HEK293T (cell line): ENCODE measurements at regions not wholly inside any gene's neighbourhood (a gene's known extent, or its start where the extent isn't known, plus 50 kb on each side); places are given as distances from the start of the nearest gene placed in this dataset.

Experiments used
- CTCF ChIA-PET: fragments of 350-600 bp; formaldehyde crosslinking; extraction: SDS; loops from one replicate; lab custom pipeline; 2021; ENCODE audit warnings: antibody characterized with exemption, inconsistent platforms; lab: Yijun Ruan, JAX
- POLR2A ChIA-PET: fragments of 350-600 bp; formaldehyde crosslinking; extraction: SDS; loops from one replicate; lab custom pipeline; 2020; ENCODE audit warnings: antibody characterized with exemption, inconsistent platforms; lab: Yijun Ruan, JAX
- DNase-seq: peaks from one replicate; pipeline ENCODE4 v3.0.0; 2012; ENCODE audit warnings: mixed read lengths; ENCODE audit errors: extremely low spot score
- ARNT ChIP-seq: fragments of 450-650 bp; IDR thresholded peaks from 2 replicates; pipeline ENCODE4 v1.6.1; 2017; ENCODE audit warnings: mild to moderate bottlenecking
- BHLHE40 ChIP-seq: fragments of 450-650 bp; IDR thresholded peaks from 2 replicates; pipeline ENCODE4 v1.6.1; 2016; ENCODE audit warnings: mild to moderate bottlenecking, moderate library complexity, borderline replicate concordance
- CTBP1 ChIP-seq: fragments of 450-650 bp; IDR thresholded peaks from 2 replicates; pipeline ENCODE4 v1.6.1; 2016; ENCODE audit warnings: borderline replicate concordance
- ELF4 ChIP-seq: fragments of 450-650 bp; IDR thresholded peaks from 2 replicates; pipeline ENCODE4 v1.6.1; 2017; ENCODE audit warnings: antibody characterized with exemption
- FOXA1 ChIP-seq: fragments of 450-650 bp; IDR thresholded peaks from 2 replicates; pipeline ENCODE4 v1.6.1; 2016; ENCODE audit warnings: mild to moderate bottlenecking
- FOXK2 ChIP-seq: fragments of 450-650 bp; IDR thresholded peaks from 2 replicates; pipeline ENCODE4 v1.6.1; 2016; ENCODE audit warnings: mild to moderate bottlenecking
- FOXM1 ChIP-seq: fragments of 450-650 bp; IDR thresholded peaks from 2 replicates; pipeline ENCODE4 v1.6.1; 2017; ENCODE audit warnings: mild to moderate bottlenecking, borderline replicate concordance
- HDGF ChIP-seq: fragments of 450-650 bp; IDR thresholded peaks from 2 replicates; pipeline ENCODE4 v1.6.1; 2017; ENCODE audit warnings: antibody characterized with exemption, borderline replicate concordance
- L3MBTL2 ChIP-seq: fragments of 450-650 bp; conservative IDR thresholded peaks from 2 replicates; pipeline ENCODE4 v1.6.1; 2016; ENCODE audit warnings: mild to moderate bottlenecking
- LEF1 ChIP-seq: fragments of 450-650 bp; IDR thresholded peaks from 2 replicates; pipeline ENCODE4 v1.6.1; 2017; ENCODE audit warnings: mild to moderate bottlenecking, borderline replicate concordance
- NFRKB ChIP-seq: fragments of 450-650 bp; IDR thresholded peaks from 2 replicates; pipeline ENCODE4 v1.6.1; 2016; ENCODE audit warnings: mild to moderate bottlenecking, moderate library complexity
- SP1 ChIP-seq: fragments of 450-650 bp; IDR thresholded peaks from 2 replicates; pipeline ENCODE4 v1.6.1; 2017
- SUZ12 ChIP-seq: fragments of 450-650 bp; IDR thresholded peaks from 2 replicates; pipeline ENCODE4 v1.6.1; 2016; ENCODE audit warnings: mild to moderate bottlenecking
- TARDBP ChIP-seq: fragments of 450-650 bp; IDR thresholded peaks from 2 replicates; pipeline ENCODE4 v1.6.1; 2016
- ZNF384 ChIP-seq: fragments of 450-650 bp; IDR thresholded peaks from 2 replicates; pipeline ENCODE4 v1.6.1; 2016
- TF ChIP-seq, protein P1 (sequence below): fragments of 450-650 bp; IDR thresholded peaks from 2 replicates; pipeline ENCODE4 v1.6.1; 2016

DNA sequence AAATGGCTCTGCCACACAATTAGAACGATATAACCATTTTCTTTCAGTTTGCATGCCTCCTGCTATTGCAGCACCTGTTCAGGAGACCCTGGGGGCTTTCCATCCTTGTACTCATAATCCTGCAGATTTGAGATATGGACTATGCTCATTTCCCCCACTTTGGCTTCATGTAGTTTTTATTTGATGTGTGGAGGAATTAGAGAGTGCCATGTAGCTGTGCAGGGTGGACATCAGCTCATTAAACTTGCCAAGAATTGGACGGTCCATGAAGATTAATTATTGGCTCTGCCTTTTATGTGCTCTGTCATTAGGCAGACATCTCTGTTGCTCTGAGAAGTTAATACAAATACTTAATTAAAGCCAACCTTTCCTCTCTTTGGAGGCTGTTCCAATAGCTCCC, 66.2 kb upstream of the CD83 start:
- DNase-seq, result no peak
- ChIA-PET POLR2A (no interaction called here), CTCF (interaction anchor here (1.0 kb wide), 2 partner anchors 10 to 16 kb away, joined by 3 to 6 read pairs; no protein-coding TSS in a partner anchor)
- no peak for TF ChIP-seq SUZ12
- TF ChIP-seq ARNT, result no peak
- TF ChIP-seq ELF4, result no peak
- no peak for TF ChIP-seq L3MBTL2
- no peak for TF ChIP-seq FOXK2
- TF ChIP-seq CTBP1, result no peak
- no peak for TF ChIP-seq NFRKB
- no peak for TF ChIP-seq SP1
- no peak for TF ChIP-seq FOXM1
- no peak for TF ChIP-seq ZNF384
- TF ChIP-seq FOXA1, result no peak
- no peak for TF ChIP-seq HDGF
- no peak for TF ChIP-seq TARDBP
- no peak for TF ChIP-seq LEF1
- TF ChIP-seq, protein P1, sequence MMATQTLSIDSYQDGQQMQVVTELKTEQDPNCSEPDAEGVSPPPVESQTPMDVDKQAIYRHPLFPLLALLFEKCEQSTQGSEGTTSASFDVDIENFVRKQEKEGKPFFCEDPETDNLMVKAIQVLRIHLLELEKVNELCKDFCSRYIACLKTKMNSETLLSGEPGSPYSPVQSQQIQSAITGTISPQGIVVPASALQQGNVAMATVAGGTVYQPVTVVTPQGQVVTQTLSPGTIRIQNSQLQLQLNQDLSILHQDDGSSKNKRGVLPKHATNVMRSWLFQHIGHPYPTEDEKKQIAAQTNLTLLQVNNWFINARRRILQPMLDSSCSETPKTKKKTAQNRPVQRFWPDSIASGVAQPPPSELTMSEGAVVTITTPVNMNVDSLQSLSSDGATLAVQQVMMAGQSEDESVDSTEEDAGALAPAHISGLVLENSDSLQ, result no peak

DNA sequence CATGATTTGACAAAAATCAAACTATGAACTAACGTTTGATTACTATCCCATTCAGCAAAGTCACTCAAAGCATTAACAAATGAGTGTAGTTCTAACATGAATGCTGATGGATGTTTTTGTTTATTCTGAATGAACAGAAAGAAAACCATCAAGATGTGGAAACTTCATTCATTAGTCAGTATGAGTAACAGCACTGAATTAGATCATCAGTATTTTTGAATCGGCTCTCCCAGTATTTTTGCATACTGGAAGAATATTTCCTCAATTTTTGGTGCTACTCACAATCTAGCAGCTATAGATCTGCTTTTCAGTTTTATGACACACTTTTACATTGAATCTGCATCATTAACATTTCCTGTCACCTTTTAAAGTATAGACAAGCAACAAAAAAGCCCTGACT, 63.8 kb upstream of the CD83 start:
- CTCF ChIA-PET, result no interaction called here
- TF ChIP-seq SUZ12 (no peak), FOXA1 (no peak), FOXK2 (no peak), SP1 (no peak), ELF4 (no peak), L3MBTL2 (no peak), LEF1 (no peak), ARNT (no peak), HDGF (no peak), TARDBP (no peak), CTBP1 (no peak), BHLHE40 (no peak), ZNF384 (no peak)
- TF ChIP-seq, protein P1, result no peak
- POLR2A ChIA-PET, result no interaction called here
- DNase-seq, result no peak

DNA sequence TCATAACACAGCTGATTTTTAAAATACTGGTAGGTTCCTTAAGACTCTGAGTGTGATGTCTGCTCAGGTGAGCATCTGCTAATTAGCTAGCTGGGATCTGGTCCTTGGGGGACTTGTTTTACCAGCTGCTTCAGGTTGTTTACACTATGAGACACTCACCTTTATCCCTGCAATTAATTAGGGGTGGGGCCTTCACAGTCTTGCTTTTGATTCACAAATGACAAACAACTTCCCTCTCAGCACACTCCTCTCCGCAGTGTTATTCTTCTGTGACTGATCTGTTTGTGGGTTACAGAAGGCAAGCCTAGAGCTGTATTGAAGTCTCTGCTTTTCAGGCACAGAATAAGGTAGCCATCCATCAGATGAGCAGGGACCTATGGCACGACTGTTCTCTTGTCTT, 62.0 kb upstream of the CD83 start:
- ChIA-PET POLR2A (no interaction called here), CTCF (interaction anchor here (0.6 to 1.9 kb wide), 3 partner anchors 9 to 11 kb away, joined by 3 to 6 read pairs (median 3); no protein-coding TSS in a partner anchor)
- no peak for DNase-seq
- no peak for TF ChIP-seq NFRKB
- no peak for TF ChIP-seq SUZ12
- no peak for TF ChIP-seq BHLHE40
- no peak for TF ChIP-seq ARNT
- no peak for TF ChIP-seq FOXA1
- TF ChIP-seq ZNF384, result no peak
- TF ChIP-seq TARDBP, result no peak
- TF ChIP-seq LEF1, result no peak
- no peak for TF ChIP-seq SP1

DNA sequence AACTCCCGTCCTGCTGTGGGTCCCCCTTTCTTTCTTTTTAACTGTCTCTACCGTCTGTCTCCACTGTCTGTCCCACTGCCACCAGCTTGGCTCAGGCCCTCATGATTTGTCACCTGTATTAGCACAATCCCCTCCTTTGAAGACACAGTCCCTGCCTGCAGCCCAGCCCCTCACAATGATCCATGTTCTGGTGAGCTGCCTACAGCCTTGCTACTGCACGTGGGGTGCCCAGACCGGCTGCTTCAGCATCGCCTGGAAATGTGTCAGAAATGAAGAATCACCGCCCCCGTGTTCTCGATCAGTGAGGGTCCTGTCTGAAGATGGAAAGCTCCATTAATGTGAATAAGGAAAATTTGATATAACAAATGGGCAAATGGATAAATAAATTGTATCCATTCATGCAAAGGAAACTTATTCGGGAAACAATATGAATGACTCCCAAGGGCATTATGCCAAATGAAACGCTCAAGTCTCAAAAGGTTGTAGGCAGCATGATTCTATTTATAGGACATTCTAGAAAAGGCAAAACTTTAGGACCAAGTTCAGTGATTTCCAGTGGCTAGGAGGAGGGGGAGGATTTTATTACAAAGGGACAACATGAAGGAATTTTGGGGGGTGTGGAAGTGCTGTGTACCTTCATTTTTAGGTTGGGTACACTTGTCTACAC, 59.4 kb upstream of the CD83 start:
- POLR2A ChIA-PET, result no interaction called here
- CTCF ChIA-PET, result interaction anchor here (0.9 to 1.1 kb wide), 3 partner anchors 9 to 11 kb away, joined by 3 to 5 read pairs (median 3); no protein-coding TSS in a partner anchor
- TF ChIP-seq CTBP1, result no peak
- TF ChIP-seq HDGF, result no peak
- TF ChIP-seq FOXA1, result no peak
- TF ChIP-seq SUZ12, result no peak
- TF ChIP-seq ELF4, result no peak
- no peak for TF ChIP-seq NFRKB
- TF ChIP-seq, protein P1, result no peak
- no peak for TF ChIP-seq ARNT
- no peak for TF ChIP-seq ZNF384
- TF ChIP-seq BHLHE40, result no peak
- TF ChIP-seq SP1, result no peak
- no peak for TF ChIP-seq L3MBTL2
- no peak for TF ChIP-seq FOXM1
- DNase-seq, result no peak

DNA sequence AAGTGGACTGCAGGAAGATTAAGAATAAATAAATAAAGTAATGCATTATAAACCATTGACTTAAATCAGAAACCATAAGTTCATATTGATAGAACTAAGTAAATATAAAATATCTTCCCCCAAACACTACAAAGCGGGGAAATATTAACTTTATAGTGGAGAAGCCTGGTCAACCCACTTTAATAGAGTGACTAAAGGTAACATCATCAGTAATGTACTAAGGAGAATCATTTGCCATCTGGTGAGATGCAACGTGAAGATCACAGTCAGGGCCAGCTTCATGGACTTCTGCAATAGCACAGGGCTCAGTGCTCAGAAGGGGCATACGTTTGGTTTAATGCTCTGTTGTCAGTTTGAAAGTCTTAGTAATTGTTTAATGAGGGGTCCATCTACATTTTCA, 58.8 kb upstream of the CD83 start:
- CTCF ChIA-PET, result interaction anchor here (0.9 kb wide), 1 partner anchor 10 kb away, joined by 3 read pairs; no protein-coding TSS in a partner anchor
- POLR2A ChIA-PET, result no interaction called here

More for the DNA sequence above, 58.8 kb upstream of the CD83 start:
- no peak for DNase-seq
- TF ChIP-seq FOXM1 (no peak), TARDBP (no peak), FOXK2 (no peak), SUZ12 (no peak), L3MBTL2 (no peak), FOXA1 (no peak), ZNF384 (no peak), SP1 (no peak), LEF1 (no peak), BHLHE40 (no peak), ELF4 (no peak), CTBP1 (no peak), NFRKB (no peak), HDGF (no peak), ARNT (no peak)
- TF ChIP-seq, protein P1, result no peak
